HUES64 (cell line): ENCODE measurements at regions not wholly inside any gene's neighbourhood (a gene's known extent, or its start where the extent isn't known, plus 50 kb on each side); places are given as distances from the start of the nearest gene placed in this dataset.

Source experiments
- H3K27ac ChIP-seq: 2 replicates; pipeline ENCODE4 v1.7.0; 2013; ENCODE audit warnings: low read depth, low read length, inconsistent platforms
- H3K27me3 ChIP-seq: 2 replicates; pipeline ENCODE4 v1.6.1; 2013; ENCODE audit warnings: mild to moderate bottlenecking, low read length; ENCODE audit not compliant: insufficient read depth
- H3K36me3 ChIP-seq: 2 replicates; pipeline ENCODE4 v1.6.1; 2013; ENCODE audit warnings: mild to moderate bottlenecking, low read length; ENCODE audit not compliant: insufficient read depth
- H3K4me1 ChIP-seq: 2 replicates; pipeline ENCODE4 v1.6.1; 2013; ENCODE audit warnings: mild to moderate bottlenecking, low read length, moderate library complexity; ENCODE audit not compliant: insufficient read depth
- H3K4me3 ChIP-seq: 2 replicates; pipeline ENCODE4 v1.5.1; 2013; ENCODE audit warnings: mild to moderate bottlenecking, low read length, moderate library complexity
- H3K9ac ChIP-seq: 2 replicates; pipeline ENCODE4 v1.6.1; 2013; ENCODE audit warnings: mild to moderate bottlenecking, low read depth, low read length
- H3K9me3 ChIP-seq: 2 replicates; pipeline ENCODE4 v1.6.1; 2013; ENCODE audit warnings: low read depth, low read length; ENCODE audit not compliant: insufficient read depth
- WGBS: fragments of 150-250, 120-280 bp; methylation state at CpG from one replicate; pipeline ENCODE4 v1.1.7; 2013; ENCODE audit warnings: missing lambda C conversion rate; 5-methylcytosine and 5-hydroxymethylcytosine counted together

- Histone ChIP-seq H3K36me3 (no peaks in the 10 kb centered on the region), H3K9me3 (no peaks in the 10 kb centered on the region), H3K27me3 (no peaks in the 10 kb centered on the region), H3K4me3 (no peak overlapping the region), H3K4me1 (no peaks in the 10 kb centered on the region; the same call in 1 of the 2 replicates), H3K27ac (no peak overlapping the region), H3K9ac (no peak overlapping the region)
- WGBS = 88% methylated on average over 3 of the region's 3 CpGs
These were observed 89.0 kb downstream of the MRPL46 start for GRCh38 chr15:88378188-88378637.

- Histone ChIP-seq H3K27ac (no peak overlapping the region), H3K27me3 (no peaks in the 10 kb centered on the region), H3K36me3 (no peaks in the 10 kb centered on the region), H3K9ac (no peak overlapping the region), H3K4me3 (no peak overlapping the region), H3K4me1 (no peaks in the 10 kb centered on the region; the same call in 1 of the 2 replicates), H3K9me3 (no peaks in the 10 kb centered on the region)
- 93% methylated on average over 2 of the region's 2 CpGs for WGBS
These were observed 89.7 kb downstream of the MRPL46 start for GRCh38 chr15:88377509-88377908.

GRCh38 chr15:88376574-88377174, 90.5 kb downstream of the MRPL46 start:
- WGBS = 86% methylated on average over 3 of the region's 3 CpGs
- H3K9ac ChIP-seq = no peak overlapping the region
- H3K9me3 ChIP-seq = no peaks in the 10 kb centered on the region
- no peak overlapping the region for H3K27ac ChIP-seq
- H3K27me3 ChIP-seq = no peaks in the 10 kb centered on the region
- no peaks in the 10 kb centered on the region; the same call in 1 of the 2 replicates for H3K4me1 ChIP-seq
- no peaks in the 10 kb centered on the region for H3K36me3 ChIP-seq
- no peak overlapping the region for H3K4me3 ChIP-seq

GRCh38 chr15:88375234-88375927, 91.8 kb downstream of the MRPL46 start:
- H3K4me3 ChIP-seq = no peak overlapping the region
- 41% methylated on average over 9 of the region's 9 CpGs for WGBS
- H3K4me1 ChIP-seq = no peaks in the 10 kb centered on the region; the same call in 1 of the 2 replicates
- peak overlapping the region; percentile 36; the same call in 1 of the 2 replicates for H3K9ac ChIP-seq
- no peaks in the 10 kb centered on the region for H3K9me3 ChIP-seq
- H3K27ac ChIP-seq = no peak overlapping the region
- H3K36me3 ChIP-seq = no peaks in the 10 kb centered on the region
- no peaks in the 10 kb centered on the region for H3K27me3 ChIP-seq

- Histone ChIP-seq H3K36me3 (no peaks in the 10 kb centered on the region), H3K9me3 (no peaks in the 10 kb centered on the region), H3K27ac (no peak overlapping the region), H3K27me3 (no peaks in the 10 kb centered on the region), H3K4me1 (no peaks in the 10 kb centered on the region), H3K9ac (no peak overlapping the region), H3K4me3 (no peak overlapping the region)
- WGBS = 87% methylated on average over 10 of the region's 10 CpGs
These were observed 102.1 kb downstream of the MRPL46 start for GRCh38 chr15:88365124-88365523.

GRCh38 chr15:88348579-88349230, 92.2 kb upstream of the NTRK3 start:
- H3K36me3 ChIP-seq = no peaks in the 10 kb centered on the region
- H3K9ac ChIP-seq = no peak overlapping the region
- H3K4me1 ChIP-seq = no peaks in the 10 kb centered on the region
- 77% methylated on average over 3 of the region's 4 CpGs for WGBS
- no peak overlapping the region for H3K27ac ChIP-seq
- H3K9me3 ChIP-seq = peaks cover 9% of the 10 kb centered on the region
- H3K27me3 ChIP-seq = no peaks in the 10 kb centered on the region
- no peak overlapping the region for H3K4me3 ChIP-seq

GRCh38 chr15:88345962-88346361, 89.4 kb upstream of the NTRK3 start:
- H3K9ac ChIP-seq = no peak overlapping the region
- H3K27me3 ChIP-seq = no peaks in the 10 kb centered on the region
- no peaks in the 10 kb centered on the region for H3K36me3 ChIP-seq
- WGBS = 88% methylated on average over 4 of the region's 4 CpGs
- no peaks in the 10 kb centered on the region for H3K9me3 ChIP-seq
- H3K4me1 ChIP-seq = no peaks in the 10 kb centered on the region
- no peak overlapping the region for H3K4me3 ChIP-seq
- no peak overlapping the region for H3K27ac ChIP-seq

- Histone ChIP-seq H3K27me3 (no peaks in the 10 kb centered on the region), H3K9ac (no peak overlapping the region), H3K4me3 (no peak overlapping the region), H3K27ac (no peak overlapping the region), H3K4me1 (no peaks in the 10 kb centered on the region), H3K36me3 (no peaks in the 10 kb centered on the region), H3K9me3 (no peaks in the 10 kb centered on the region)
- 90% methylated on average over 2 of the region's 2 CpGs for WGBS
These were observed 88.2 kb upstream of the NTRK3 start for GRCh38 chr15:88344786-88345185.

- no peak overlapping the region for H3K9ac ChIP-seq
- no peaks in the 10 kb centered on the region for H3K9me3 ChIP-seq
- no peak overlapping the region for H3K4me3 ChIP-seq
- no peaks in the 10 kb centered on the region for H3K4me1 ChIP-seq
- H3K27me3 ChIP-seq = no peaks in the 10 kb centered on the region
- H3K27ac ChIP-seq = no peak overlapping the region
- 84% methylated on average over 2 of the region's 2 CpGs for WGBS
- H3K36me3 ChIP-seq = no peaks in the 10 kb centered on the region
These were observed 86.1 kb upstream of the NTRK3 start for GRCh38 chr15:88342666-88343065.

- 96% methylated on average over 2 of the region's 2 CpGs for WGBS
These were observed 85.1 kb upstream of the NTRK3 start for GRCh38 chr15:88341653-88342052.

GRCh38 chr15:88341006-88341405, 84.5 kb upstream of the NTRK3 start:
- WGBS = 92% methylated on average over 3 of the region's 5 CpGs
- H3K4me3 ChIP-seq = no peak overlapping the region

More at GRCh38 chr15:88341653-88342052, 85.1 kb upstream of the NTRK3 start:
- Histone ChIP-seq H3K9me3 (no peaks in the 10 kb centered on the region), H3K36me3 (no peaks in the 10 kb centered on the region), H3K27ac (no peak overlapping the region), H3K27me3 (no peaks in the 10 kb centered on the region), H3K4me1 (no peaks in the 10 kb centered on the region), H3K9ac (no peak overlapping the region), H3K4me3 (no peak overlapping the region)

More at GRCh38 chr15:88341006-88341405, 84.5 kb upstream of the NTRK3 start:
- no peaks in the 10 kb centered on the region for H3K27me3 ChIP-seq
- H3K9me3 ChIP-seq = no peaks in the 10 kb centered on the region
- H3K4me1 ChIP-seq = no peaks in the 10 kb centered on the region
- no peak overlapping the region for H3K9ac ChIP-seq
- no peaks in the 10 kb centered on the region for H3K36me3 ChIP-seq
- H3K27ac ChIP-seq = no peak overlapping the region
